ENCODE measurements at regions not wholly inside any gene's neighbourhood (a gene's known extent, or its start where the extent isn't known, plus 50 kb on each side); places are given as distances from the start of the nearest gene placed in this dataset.
"Not testable (repeated sequence)": the region's sequence is repeated elsewhere in the genome, so short reads cannot be mapped to it uniquely, and the experiment has no call there.

DNA sequence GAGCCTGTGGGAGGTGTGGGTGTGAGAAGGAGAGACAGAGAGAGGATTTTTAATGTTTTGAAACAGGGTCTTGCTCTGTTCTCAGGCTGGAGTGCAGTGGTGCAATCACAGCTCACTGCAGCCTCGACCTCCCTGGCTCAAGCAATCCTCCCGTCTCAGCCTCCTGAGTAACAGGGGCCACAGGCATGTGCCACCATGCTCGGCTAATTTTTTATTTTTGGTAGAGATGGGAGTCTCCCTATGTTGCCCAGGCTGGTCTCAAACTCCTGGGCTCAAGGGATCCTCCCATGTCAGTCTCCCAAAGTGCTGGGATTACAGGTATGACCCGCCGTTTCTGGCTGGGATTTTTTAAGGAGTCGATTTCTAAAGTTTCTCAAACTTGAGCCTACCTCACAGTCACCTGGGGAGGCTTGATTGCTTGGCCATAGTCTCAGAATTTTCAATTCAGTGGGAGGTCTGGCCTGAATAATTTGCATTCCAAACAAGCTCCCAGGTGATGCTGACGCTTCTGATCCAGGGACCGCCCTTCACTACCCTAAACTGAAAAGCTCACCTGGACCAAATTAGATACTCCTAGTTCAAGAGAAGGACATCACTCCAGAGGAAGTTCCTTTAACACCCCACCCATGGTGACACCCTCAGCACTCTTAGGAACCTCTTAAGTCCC lies 70.8 kb upstream of the SLC1A4 start:
- DNase-seq (ENCODE audit: low read depth in 2 of 2): no peak

GRCh38 chr2:64919261-64919660 lies 69.9 kb upstream of the SLC1A4 start:
- DNase-seq (ENCODE audit: low read depth in 2 of 2): no peak

DNA sequence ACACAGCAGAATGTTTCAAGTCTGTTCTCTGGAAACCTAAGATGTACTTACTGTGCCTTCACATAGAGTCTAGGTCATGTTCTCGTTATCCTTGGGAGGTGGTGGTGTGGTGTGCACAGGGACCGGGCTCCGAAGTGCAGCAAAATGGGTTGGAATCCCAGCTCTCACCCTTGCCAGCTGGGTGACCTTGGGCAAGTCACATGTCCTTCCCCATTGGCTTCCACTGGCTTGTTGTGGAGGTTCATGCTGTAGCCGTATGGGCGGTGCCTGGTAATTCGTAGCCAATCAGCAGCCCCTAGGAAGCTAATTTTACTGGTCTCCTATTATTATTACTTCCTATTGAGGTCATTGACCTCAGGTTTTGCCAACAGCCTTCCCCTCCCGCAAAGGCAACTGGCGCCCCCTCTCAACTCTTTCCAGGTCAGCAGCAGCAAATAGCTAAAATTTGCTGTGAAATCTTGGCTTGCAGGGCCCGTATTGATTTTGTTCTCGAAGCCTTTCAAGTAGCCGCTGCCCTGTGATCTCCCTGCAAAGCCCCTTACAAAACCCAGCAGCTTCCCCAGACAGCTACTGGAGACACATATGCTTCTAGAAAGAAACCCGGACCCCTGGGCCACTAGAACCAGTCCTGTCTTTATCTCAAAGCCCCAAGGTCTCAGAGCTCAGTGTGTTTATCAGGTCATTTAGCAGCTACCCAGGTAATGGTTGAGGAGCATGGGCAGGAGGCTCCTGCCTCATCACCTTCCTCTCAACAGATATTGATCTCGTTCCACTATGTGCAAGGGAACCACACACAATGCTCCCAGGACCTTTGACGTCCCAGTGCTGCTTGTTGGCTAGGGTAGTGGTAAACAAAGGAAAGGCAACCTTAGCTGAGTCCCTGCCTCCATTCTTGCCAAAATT lies 66.5 kb upstream of the SLC1A4 start:
- DNase-seq (ENCODE audit: low read depth in 2 of 2): no peak

- no peak for DNase-seq (ENCODE audit: low read depth in 2 of 2)
These were observed 65.9 kb upstream of the SLC1A4 start for GRCh38 chr2:64923385-64923710.

GRCh38 chr2:64924170-64924934 lies 64.8 kb upstream of the SLC1A4 start:
- DNase-seq (ENCODE audit: low read depth in 2 of 2): no peak

DNA sequence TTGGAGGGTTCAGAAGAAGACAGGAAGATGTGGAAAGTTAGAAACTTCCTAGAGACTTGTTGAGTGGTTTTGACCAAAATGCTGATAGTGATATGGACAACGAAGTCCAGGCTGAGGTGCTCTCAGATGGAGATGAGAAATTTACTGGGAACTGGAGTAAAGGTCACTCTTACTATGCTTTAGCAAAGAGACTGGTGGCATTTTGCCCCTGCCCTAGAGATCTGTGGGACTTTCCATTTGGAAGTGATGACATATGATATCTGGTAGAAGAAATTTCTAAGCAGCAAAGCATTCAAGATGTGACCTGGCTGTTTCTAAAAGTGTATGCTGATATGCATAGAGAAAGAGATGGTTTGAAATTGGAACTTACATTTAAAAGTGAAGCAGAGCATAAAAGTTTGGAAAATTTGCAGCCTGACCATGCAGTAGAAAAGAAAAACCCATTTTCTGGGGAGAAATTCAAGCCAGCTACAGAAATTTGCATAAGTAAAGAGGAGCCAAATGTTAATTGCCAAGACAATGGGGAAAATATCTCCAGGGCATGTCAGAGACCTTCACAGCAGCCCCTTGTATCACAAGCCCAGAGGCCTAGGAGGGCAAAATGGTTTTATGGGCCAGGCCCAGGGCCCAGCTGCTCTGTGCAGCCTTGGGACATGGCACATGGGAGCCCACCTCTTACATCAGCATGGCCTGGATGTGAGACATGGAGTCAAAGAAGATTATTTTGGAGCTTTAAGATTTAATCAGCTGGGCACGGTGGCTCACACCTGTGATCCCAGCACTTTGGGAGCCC lies 63.1 kb upstream of the SLC1A4 start:
- DNase-seq (ENCODE audit: low read depth in 2 of 2): not testable (repeated sequence)

DNA sequence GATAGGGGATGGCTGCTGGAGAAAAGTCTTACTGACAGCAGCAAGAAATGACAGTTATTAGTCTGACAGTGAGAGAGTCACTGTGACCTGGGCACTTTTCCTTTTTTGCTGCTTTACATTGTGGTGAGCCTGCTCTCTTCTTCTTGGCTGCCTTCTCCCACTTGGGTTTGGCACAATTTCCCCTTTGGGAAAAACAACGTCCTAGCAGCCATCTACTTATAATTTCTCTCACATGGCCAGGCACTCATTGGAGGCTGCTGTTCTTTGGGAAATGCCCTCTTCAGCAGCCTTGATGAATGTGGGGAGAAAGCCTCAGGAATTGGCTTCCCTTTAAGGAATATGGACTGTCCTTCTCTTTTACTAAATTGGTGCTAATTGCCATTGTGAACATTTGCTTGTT lies 60.4 kb upstream of the SLC1A4 start:
- DNase-seq (ENCODE audit: low read depth in 2 of 2): no peak

DNA sequence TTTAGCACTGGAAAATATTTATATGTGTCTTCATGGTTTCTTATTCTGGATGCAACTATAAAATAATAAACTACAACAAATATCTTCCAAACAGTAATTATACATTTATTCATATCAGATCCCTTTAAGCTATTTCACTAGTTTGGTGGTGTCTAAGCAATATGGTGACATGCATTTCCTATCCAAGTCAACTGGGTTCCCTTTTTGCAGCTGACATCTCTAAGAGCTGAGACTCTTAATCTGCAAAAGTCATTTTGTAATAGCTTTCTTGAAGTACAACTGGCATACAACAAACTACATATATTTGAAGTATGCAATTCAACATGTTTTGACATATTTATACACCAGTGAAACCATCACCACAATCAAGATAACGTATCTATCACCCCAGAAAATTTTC lies 59.9 kb upstream of the SLC1A4 start:
- no peak for DNase-seq (ENCODE audit: low read depth in 2 of 2)

- no peak for DNase-seq (ENCODE audit: low read depth in 2 of 2)
These were observed 58.9 kb upstream of the SLC1A4 start for GRCh38 chr2:64930258-64930671.

- DNase-seq (ENCODE audit: low read depth in 2 of 2): no peak
These were observed 57.7 kb upstream of the SLC1A4 start for GRCh38 chr2:64931246-64932115.

- no peak for DNase-seq (ENCODE audit: low read depth in 2 of 2)
These were observed 57.2 kb upstream of the SLC1A4 start for GRCh38 chr2:64932116-64932370.

DNA sequence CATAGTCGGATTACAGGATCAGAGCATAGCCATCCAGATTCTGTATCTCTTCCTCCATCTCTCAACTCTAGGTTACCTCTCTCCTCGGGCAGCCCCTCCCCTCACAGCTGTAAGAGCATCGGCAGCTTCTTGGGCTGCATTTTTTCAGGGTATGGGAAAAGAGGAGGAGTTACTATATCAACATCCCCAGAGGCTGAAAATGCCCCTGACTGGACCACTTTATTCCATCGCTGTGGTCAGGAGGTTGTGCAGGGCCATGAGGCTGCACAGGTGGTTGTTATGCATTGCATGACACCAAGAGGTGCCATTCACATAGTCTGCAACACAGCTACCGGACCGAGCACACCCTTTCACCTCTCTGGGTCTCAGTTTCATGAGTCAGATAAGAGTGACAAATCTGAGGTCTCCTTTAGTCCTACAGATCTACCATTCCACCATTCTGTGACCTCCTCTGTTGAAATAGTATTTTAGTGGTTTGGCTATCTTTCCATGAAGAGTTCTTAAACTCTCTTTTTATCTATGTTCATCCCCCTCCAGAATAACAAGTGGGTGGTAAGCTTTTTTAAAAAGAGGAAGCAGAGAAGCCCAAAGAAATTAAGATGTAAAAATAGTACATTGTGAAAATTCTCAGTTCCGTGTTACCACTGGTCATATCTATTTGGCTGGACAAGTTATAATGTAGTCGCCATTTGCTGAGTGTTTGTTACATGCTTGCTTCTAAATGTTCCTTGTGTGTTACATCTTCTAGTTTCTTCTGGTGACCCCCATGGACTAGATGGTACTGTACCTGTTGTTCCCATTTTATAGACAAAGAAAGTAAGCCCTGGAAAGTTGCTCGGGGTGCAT lies 56.6 kb upstream of the SLC1A4 start:
- DNase-seq (ENCODE audit: low read depth in 2 of 2): no peak

DNA sequence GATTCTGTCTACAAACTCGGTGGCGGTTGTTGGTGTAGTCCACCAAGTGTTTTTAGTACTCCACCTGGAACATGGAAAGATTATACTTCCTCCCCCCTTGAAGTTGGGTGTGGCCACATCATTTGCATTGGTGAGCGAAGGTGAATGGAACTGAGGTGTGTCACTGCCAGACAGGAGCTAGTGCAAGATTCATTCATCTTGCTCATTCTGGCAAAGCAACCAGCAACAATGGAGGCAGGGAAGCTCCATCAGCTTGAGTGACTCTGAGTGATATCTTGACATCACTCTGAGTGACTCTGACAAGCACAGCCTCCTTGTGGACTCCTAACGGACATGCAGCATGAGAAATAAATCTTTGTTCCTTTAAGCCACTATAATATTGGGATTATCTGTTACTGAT lies 54.7 kb upstream of the SLC1A4 start:
- DNase-seq (ENCODE audit: low read depth in 2 of 2): no peak

DNA sequence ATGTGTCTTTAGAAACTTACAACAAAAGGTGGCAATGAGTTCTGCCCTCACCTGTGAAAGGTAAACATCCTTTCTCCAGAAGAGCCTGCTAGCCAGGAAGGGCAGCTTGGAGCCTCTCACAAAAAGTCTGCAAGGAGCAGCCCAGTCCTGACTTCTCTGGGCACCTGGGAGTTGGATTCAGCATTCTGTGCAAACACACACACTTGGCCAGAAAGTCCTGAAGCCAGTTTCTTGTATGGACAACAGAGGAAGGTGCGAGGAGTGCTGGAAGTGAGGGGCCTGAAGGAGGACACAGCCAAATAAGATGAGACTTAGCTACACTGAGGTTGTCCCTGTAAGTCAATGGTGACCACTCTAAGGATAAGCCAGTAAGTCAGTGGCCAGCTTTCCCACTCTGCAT lies 52.4 kb upstream of the SLC1A4 start:
- no peak for DNase-seq (ENCODE audit: low read depth in 2 of 2)

- DNase-seq (ENCODE audit: low read depth in 2 of 2): not testable (repeated sequence)
These were observed 51.9 kb upstream of the SLC1A4 start for GRCh38 chr2:64937314-64937686.

DNA sequence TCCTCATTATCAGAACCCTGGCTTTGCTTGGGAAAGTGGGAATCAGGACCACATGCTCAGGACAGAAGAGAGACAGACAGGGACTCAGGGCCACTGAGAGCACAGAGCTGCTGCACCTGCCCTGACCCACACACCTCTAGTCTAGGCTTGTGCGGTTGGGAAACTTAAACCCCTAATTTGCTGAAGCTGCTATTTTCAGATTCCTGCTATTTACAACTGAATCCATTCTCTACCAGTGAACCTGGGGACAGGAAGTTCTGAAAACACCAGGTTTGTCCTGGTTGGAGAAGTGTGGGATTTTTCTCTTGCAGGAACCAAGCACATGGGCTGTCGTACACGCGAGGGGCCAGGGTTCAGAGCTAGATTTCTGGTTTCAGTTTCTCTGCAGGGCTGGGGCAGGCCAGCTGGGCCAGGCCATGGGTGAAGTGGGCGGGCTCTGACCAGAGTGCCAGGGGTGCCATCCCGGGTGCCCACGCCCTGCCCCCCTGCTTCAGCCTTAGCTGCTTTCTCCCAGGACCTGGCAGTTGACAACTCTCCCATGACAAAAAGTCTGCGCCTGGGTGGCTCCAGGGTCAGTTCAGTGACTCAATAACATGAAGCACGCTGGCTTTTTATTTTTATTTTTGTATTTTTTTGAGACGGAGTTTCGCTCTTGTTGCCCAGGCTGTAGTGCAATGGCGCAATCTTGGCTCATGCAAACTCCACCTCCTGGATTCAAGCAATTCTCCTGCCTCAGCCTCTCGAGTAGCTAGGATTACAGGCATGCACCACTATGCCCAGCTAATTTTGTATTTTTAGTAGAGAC lies 51.3 kb upstream of the SLC1A4 start:
- DNase-seq (ENCODE audit: low read depth in 2 of 2): no peak

DNA sequence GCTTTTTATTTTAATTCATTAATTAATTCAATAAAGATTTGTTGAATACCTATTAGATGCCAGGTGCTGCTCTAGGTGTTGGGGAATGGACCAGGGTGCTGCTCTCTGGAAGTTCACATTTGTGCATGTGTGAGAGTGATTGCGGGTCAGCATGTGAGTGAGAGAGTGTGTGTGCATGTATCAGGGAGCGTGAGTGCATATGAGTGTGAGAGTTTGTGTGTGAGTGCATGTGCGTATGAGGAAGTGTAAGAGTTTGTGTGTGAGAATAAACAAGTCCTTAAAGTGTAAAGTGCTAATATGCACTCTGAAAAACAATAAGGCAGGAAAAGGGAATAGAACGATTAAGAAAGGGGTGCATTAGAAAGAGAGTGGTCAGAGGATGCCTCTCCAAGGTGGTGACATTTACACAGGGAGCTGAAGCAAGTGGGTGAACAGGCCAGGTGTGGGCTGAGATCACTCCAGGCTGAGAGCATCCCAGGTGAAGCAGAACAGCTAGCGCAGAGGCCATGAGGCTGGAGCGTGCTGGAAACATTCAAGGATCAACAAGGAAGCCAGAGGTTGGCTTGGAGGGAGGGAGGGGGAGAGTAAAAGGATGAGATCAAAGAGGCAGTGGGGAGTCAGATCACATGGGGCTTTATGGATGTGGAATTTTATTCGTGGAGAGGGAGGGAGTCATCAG lies 50.5 kb upstream of the SLC1A4 start:
- DNase-seq (ENCODE audit: low read depth in 2 of 2): no peak

GRCh38 chr2:64939332-64939917 lies 49.8 kb upstream of the SLC1A4 start:
- DNase-seq (ENCODE audit: low read depth in 2 of 2): no peak
